ENCODE measurements at regions not wholly inside any gene's neighbourhood (a gene's known extent, or its start where the extent isn't known, plus 50 kb on each side); places are given as distances from the start of the nearest gene placed in this dataset.

DNA sequence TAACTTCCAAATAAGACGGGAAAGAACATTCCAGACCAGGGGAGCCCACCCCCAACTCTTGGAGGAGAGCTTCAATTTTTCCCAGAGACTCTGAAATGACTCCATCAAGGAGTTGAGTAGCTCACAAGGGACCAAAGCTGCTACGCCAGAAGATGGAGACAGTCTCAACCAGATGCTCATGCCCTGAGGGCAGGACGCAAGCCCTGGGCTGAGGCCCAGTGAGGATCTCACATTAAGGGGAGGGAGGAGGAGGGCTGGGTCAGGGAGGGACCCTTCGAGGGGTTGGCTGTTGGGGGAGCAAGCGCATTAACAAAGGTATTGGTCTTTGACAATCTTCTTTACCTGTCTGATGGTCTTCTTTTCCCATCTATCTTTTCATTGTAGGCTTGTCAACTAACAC is 141.3 kb upstream of the SLC1A4 start:
- no peaks in the 10 kb centered on the region for H3K27me3 ChIP-seq (ENCODE audit: control insufficient read depth, insufficient read depth, low read length)
- no peaks in the 10 kb centered on the region for H3K36me3 ChIP-seq (replicated peaks; ENCODE audit: control insufficient read depth, insufficient read depth, low read length)
- DNase-seq: no peak
- H3K4me3 ChIP-seq (ENCODE audit: insufficient read depth, low read depth, low read length): no peak overlapping the region

DNA sequence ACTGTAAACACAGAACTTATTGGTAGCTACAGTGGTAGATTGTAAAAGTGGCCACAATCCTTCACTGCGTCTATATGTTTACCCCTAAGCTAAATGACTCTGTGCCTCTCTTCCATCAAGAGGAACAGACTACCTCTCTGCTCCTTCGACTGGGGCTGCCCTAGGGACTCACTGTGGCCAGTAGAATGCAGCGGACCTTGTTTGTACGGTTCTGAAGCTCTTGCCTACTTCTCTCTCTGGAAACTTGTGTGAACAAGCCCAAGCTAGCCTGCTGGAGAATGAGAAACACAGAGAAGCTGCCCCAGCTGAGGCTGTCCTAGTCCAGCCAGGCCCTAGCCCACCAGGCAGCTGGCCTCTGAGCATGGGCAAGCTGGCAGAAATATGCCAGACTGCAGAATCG is 140.8 kb upstream of the SLC1A4 start:
- Histone ChIP-seq H3K4me3 (ENCODE audit: insufficient read depth, low read depth, low read length) (no peak overlapping the region), H3K36me3 (replicated peaks; ENCODE audit: control insufficient read depth, insufficient read depth, low read length) (no peaks in the 10 kb centered on the region), H3K27me3 (ENCODE audit: control insufficient read depth, insufficient read depth, low read length) (no peaks in the 10 kb centered on the region)
- no peak for DNase-seq

GRCh38 chr2:64848945-64849344 is 140.3 kb upstream of the SLC1A4 start:
- no peak for DNase-seq
- Histone ChIP-seq H3K27me3 (ENCODE audit: control insufficient read depth, insufficient read depth, low read length) (no peaks in the 10 kb centered on the region), H3K36me3 (replicated peaks; ENCODE audit: control insufficient read depth, insufficient read depth, low read length) (no peaks in the 10 kb centered on the region), H3K4me3 (ENCODE audit: insufficient read depth, low read depth, low read length) (no peak overlapping the region)

GRCh38 chr2:64850642-64851041 is 138.6 kb upstream of the SLC1A4 start:
- H3K27me3 ChIP-seq (ENCODE audit: control insufficient read depth, insufficient read depth, low read length): no peaks in the 10 kb centered on the region
- H3K4me3 ChIP-seq (ENCODE audit: insufficient read depth, low read depth, low read length): no peak overlapping the region
- H3K36me3 ChIP-seq (replicated peaks; ENCODE audit: control insufficient read depth, insufficient read depth, low read length): no peaks in the 10 kb centered on the region
- no peak for DNase-seq

GRCh38 chr2:64852771-64853241 is 136.4 kb upstream of the SLC1A4 start:
- H3K36me3 ChIP-seq (replicated peaks; ENCODE audit: control insufficient read depth, insufficient read depth, low read length): no peaks in the 10 kb centered on the region
- DNase-seq: no peak
- H3K27me3 ChIP-seq (ENCODE audit: control insufficient read depth, insufficient read depth, low read length): no peaks in the 10 kb centered on the region
- no peak overlapping the region for H3K4me3 ChIP-seq (ENCODE audit: insufficient read depth, low read depth, low read length)

DNA sequence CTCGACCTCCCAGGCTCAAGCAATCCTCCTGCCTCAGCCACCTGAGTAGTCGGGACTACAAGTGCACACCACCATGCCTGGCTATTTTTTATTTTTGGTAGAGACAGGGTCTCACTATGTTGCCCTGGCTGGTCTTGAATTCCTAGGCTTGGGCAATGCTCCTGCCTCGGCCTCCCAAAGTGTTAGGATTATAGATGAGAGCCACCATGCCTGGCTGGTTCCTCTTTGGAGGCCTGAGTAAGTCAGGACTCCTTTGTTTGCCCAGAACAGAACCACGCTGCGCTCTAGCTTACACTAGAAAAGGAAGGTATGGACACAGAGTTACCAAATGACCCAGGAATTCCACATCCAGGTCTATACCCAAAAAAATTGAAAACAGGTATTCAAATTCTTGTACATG is 135.9 kb upstream of the SLC1A4 start:
- no peak for DNase-seq
- H3K27me3 ChIP-seq (ENCODE audit: control insufficient read depth, insufficient read depth, low read length): no peaks in the 10 kb centered on the region
- H3K4me3 ChIP-seq (ENCODE audit: insufficient read depth, low read depth, low read length): no peak overlapping the region
- H3K36me3 ChIP-seq (replicated peaks; ENCODE audit: control insufficient read depth, insufficient read depth, low read length): no peaks in the 10 kb centered on the region

DNA sequence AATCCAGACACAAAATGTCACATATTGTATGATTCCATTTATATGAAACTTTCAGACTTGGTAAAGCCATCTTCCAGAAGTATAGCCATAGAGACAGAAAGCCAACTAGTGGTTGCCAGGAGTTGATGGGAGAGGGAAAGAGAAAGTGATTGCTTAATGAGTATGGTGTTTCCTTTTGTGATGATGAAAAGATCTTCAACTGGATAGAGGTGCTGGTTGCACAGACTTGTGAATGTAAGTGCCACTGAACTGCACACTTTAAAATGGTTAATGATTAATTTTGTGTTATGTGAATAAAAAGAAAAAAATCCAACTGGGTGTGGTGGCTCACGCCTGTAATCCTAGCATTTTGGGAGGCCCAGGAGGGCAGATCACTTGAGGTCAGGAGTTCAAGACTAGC is 135.3 kb upstream of the SLC1A4 start:
- no peaks in the 10 kb centered on the region for H3K36me3 ChIP-seq (replicated peaks; ENCODE audit: control insufficient read depth, insufficient read depth, low read length)
- H3K27me3 ChIP-seq (ENCODE audit: control insufficient read depth, insufficient read depth, low read length): no peaks in the 10 kb centered on the region; the same call in 1 of the 2 replicates
- no peak overlapping the region for H3K4me3 ChIP-seq (ENCODE audit: insufficient read depth, low read depth, low read length)
- no peak for DNase-seq

- Histone ChIP-seq H3K36me3 (replicated peaks; ENCODE audit: control insufficient read depth, insufficient read depth, low read length) (no peaks in the 10 kb centered on the region), H3K27me3 (ENCODE audit: control insufficient read depth, insufficient read depth, low read length) (no peaks in the 10 kb centered on the region; the same call in 1 of the 2 replicates), H3K4me3 (ENCODE audit: insufficient read depth, low read depth, low read length) (no peak overlapping the region)
- DNase-seq: no peak
Observed at GRCh38 chr2:64854773-64855237, 134.4 kb upstream of the SLC1A4 start.

- no peak overlapping the region for H3K4me3 ChIP-seq (ENCODE audit: insufficient read depth, low read depth, low read length)
- H3K36me3 ChIP-seq (replicated peaks; ENCODE audit: control insufficient read depth, insufficient read depth, low read length): no peaks in the 10 kb centered on the region
- peaks cover 7% of the 10 kb centered on the region for H3K27me3 ChIP-seq (ENCODE audit: control insufficient read depth, insufficient read depth, low read length)
- DNase-seq: no peak
Observed at GRCh38 chr2:64857581-64858471, 131.4 kb upstream of the SLC1A4 start.

DNA sequence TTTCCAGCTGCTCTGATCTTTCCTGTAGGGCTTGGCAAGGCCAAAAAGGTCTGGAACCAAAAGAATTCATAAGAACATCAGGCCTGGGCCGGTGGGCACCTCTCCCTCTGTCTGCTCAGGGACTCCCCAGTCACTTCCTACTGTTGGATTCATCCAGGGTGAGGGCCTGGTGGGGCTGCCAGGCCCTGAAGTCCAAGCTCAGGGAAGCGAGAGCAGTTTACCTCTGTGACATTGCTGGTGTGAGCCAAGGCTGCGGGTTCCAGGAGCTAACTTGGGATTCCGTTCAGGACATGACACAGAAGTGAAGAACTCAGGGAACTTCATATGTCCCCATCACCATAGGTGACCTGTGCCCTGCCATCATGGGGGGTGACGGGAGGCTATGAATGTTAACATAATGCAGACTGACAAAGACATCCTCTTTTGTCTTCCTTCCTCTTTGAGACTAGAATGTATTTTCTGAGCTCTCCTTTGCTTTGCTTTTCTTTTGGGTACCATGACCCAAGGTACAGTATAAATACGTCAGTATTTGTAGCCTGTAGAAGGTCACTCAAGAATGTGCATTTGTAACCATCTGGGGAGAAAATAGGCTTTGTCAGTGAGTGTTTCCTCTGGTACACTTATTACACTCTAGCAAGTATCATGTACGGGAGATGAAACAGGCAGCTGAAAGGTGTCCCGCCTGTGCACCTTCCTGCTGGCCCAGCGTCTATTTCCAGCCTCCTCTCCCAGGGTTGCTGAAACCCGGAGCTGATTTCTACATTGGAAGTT is 130.5 kb upstream of the SLC1A4 start:
- Histone ChIP-seq H3K27me3 (ENCODE audit: control insufficient read depth, insufficient read depth, low read length) (peaks cover 14% of the 10 kb centered on the region), H3K4me3 (ENCODE audit: insufficient read depth, low read depth, low read length) (peak overlapping the region; percentile 43; the same call in 1 of the 2 replicates), H3K36me3 (replicated peaks; ENCODE audit: control insufficient read depth, insufficient read depth, low read length) (no peaks in the 10 kb centered on the region)
- no peak for DNase-seq

DNA sequence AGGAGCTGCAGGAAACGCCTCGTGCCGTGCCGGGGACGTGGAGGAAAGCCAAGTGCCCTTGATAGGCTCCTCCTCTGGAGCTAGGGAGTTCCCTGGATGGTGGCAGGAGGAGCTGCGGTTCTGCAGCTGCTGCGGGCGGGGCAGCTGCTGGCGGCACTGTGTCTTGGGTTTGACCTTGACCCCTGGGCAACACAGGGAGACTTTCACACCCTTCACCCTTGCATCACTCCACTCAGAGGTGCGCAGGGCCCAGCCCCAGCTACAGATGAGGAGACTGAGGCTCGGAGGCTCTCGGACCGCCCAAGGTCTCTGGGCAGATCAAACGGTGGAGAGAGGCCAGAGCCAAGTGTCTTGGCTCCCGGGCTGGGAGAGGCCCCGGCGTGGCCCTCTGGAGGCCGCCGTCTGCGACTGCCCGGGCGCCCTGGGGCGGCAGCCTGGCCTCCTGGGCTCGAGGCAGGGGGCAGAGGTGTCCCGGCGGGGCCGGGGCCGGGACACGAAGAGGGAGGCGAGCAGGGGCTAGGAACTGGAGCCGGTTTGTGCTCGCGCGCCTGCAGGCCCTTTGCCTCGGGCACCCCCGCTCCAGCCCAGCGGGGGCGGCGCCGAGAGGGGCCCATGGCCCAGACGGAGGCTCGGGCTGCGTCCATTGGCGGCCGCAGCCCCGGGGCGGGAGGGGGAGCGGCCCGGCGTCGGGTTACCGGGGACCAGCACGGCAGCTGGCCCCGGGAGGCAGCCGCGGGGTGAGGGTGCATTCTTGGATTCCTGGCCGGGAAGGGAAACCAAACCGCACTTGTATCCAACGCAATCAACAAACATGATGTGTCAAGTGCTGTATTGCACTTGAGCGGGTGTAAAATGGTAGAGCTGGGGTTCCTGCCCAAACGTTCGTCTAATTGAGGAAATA is 129.6 kb upstream of the SLC1A4 start:
- peak; percentile 94 for DNase-seq
- H3K4me3 ChIP-seq (ENCODE audit: insufficient read depth, low read depth, low read length): peak overlapping the region; percentile 43
- H3K27me3 ChIP-seq (ENCODE audit: control insufficient read depth, insufficient read depth, low read length): peaks cover 21% of the 10 kb centered on the region
- H3K36me3 ChIP-seq (replicated peaks; ENCODE audit: control insufficient read depth, insufficient read depth, low read length): no peaks in the 10 kb centered on the region

DNA sequence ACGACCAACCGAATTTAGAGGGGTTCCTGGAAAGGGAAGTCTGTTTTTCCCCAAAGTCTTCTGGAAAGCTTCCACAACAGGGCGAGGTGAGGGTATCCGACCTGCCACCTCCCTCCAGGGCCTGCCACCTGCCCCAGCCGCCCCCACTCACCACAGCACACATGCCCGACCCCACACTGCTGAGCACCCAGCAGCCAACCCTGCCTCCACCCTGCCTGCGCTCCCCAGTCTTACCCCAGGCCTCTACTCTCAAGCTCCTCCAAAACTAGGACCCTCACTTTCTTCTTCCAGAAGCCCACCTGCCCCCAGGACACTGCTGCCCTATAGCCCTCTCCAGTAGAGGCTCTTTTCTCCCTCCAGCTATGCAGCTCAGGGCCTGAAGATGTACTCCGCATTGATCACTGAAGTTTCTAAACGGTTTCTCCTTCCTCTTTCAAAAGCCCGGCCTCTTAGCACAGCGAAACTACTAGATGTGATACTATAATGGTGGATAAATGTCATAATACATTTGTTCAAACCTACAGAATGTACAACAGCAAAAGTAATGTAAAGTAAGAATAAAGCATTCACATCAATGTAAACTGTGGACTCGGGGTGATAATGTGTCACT is 128.8 kb upstream of the SLC1A4 start:
- no peak overlapping the region for H3K4me3 ChIP-seq (ENCODE audit: insufficient read depth, low read depth, low read length)
- no peaks in the 10 kb centered on the region for H3K36me3 ChIP-seq (replicated peaks; ENCODE audit: control insufficient read depth, insufficient read depth, low read length)
- peak; percentile 49 for DNase-seq
- H3K27me3 ChIP-seq (ENCODE audit: control insufficient read depth, insufficient read depth, low read length): peaks cover 21% of the 10 kb centered on the region

GRCh38 chr2:64860936-64861335 is 128.3 kb upstream of the SLC1A4 start:
- Histone ChIP-seq H3K27me3 (ENCODE audit: control insufficient read depth, insufficient read depth, low read length) (peaks cover 22% of the 10 kb centered on the region), H3K4me3 (ENCODE audit: insufficient read depth, low read depth, low read length) (no peak overlapping the region), H3K36me3 (replicated peaks; ENCODE audit: control insufficient read depth, insufficient read depth, low read length) (no peaks in the 10 kb centered on the region)
- no peak for DNase-seq
